GM12878 (cell line): ENCODE measurements at regions not wholly inside any gene's neighbourhood (a gene's known extent, or its start where the extent isn't known, plus 50 kb on each side); places are given as distances from the start of the nearest gene placed in this dataset.

ENCODE experiments used
- ATAC-seq: fragments of 200-7000 bp; cut with Tn5 transposase; 3 replicates; pipeline ENCODE4 v1.9.1; 2020; ENCODE audit warnings: mild to moderate bottlenecking, moderate library complexity
- BruUV-seq: library from RNA; stranded (reverse); fragments of 400-500 nt; replicated peaks from 2 replicates; lab custom pipeline; 2021; lab: Mats Ljungman, UMichigan
- CTCF ChIA-PET: fragments of 300-600 bp; sonication (Branson Sonifier 250); formaldehyde crosslinking; extraction: SDS; loops from one replicate; lab custom pipeline; 2021; ENCODE audit warnings: inconsistent platforms; lab: Yijun Ruan, JAX
- POLR2A ChIA-PET: fragments of 350-600 bp; formaldehyde crosslinking; extraction: SDS; loops from one replicate; lab custom pipeline; 2021; ENCODE audit warnings: inconsistent platforms; lab: Charles Lee
- RAD21 ChIA-PET: fragments of 300-600 bp; sonication (Branson Sonifier 250); formaldehyde crosslinking; loops from one replicate; lab custom pipeline; 2023; ENCODE audit warnings: antibody characterized with exemption; ENCODE audit not compliant: unreplicated experiment; lab: Charles Lee
- SMC1A ChIA-PET: fragments of 300-600 bp; sonication (Branson Sonifier 250); formaldehyde crosslinking; loops from one replicate; lab custom pipeline; 2023; ENCODE audit not compliant: unreplicated experiment, uncharacterized antibody; lab: Charles Lee
- DNase-seq: peaks from one replicate; pipeline ENCODE4 v3.0.0-alpha.2; 2011; ENCODE audit warnings: low read depth, low spot score
- FAIRE-seq: peaks from 3 replicates; lab custom pipeline; 2011; peaks lifted over from hg19 to GRCh38; lab: Jason Lieb, UNC
- H2AFZ ChIP-seq: 2 replicates; pipeline ENCODE4 v1.6.0; 2011; ENCODE audit warnings: low read depth, low read length, control low read depth; ENCODE audit not compliant: control insufficient read depth
- H3K27ac ChIP-seq: 2 replicates; pipeline ENCODE4 v1.5.1; 2011; ENCODE audit warnings: control low read depth; ENCODE audit not compliant: control insufficient read depth, insufficient read depth
- H3K27me3 ChIP-seq, 2 experiments: replicated peaks in 1 of 2; 2 replicates each; pipeline versions ENCODE4 v1.6.0 to v1.6.1; 2011; ENCODE audit warnings: low read length in 1 of 2; ENCODE audit not compliant: control insufficient read depth in 2 of 2, insufficient read depth in 2 of 2
- H3K36me3 ChIP-seq, 2 experiments: 2 replicates each; pipeline ENCODE4 v1.5.1; 2011; ENCODE audit warnings: low read length in 1 of 2; ENCODE audit not compliant: control insufficient read depth in 2 of 2, insufficient read depth in 2 of 2
- H3K4me1 ChIP-seq: 2 replicates; pipeline ENCODE4 v1.6.1; 2011; ENCODE audit warnings: mild to moderate bottlenecking, low read length, moderate library complexity, mixed read lengths; ENCODE audit not compliant: control insufficient read depth, insufficient read depth
- H3K4me2 ChIP-seq: 2 replicates; pipeline ENCODE4 v1.6.0; 2011; ENCODE audit warnings: control low read depth; ENCODE audit not compliant: control insufficient read depth, insufficient read depth
- H3K4me3 ChIP-seq: fragments of 200-600 bp; sonication (generic); 2 replicates; pipeline ENCODE4 v1.5.1; 2016
- H3K79me2 ChIP-seq: 2 replicates; pipeline ENCODE4 v1.6.0; 2011; ENCODE audit warnings: low read length; ENCODE audit not compliant: control insufficient read depth, insufficient read depth
- H3K9ac ChIP-seq: 2 replicates; pipeline ENCODE4 v1.8.0; 2011; ENCODE audit warnings: low read length, control low read depth, mixed read lengths; ENCODE audit not compliant: control insufficient read depth, insufficient read depth
- H3K9me3 ChIP-seq: replicated peaks from 3 replicates; pipeline ENCODE4 v1.5.1; 2011; ENCODE audit warnings: mild to moderate bottlenecking, low read length; ENCODE audit not compliant: control insufficient read depth, insufficient read depth
- H4K20me1 ChIP-seq: 2 replicates; pipeline ENCODE4 v1.6.0; 2011; ENCODE audit not compliant: control insufficient read depth, insufficient read depth
- ATF7 ChIP-seq: fragments of 450-650 bp; IDR thresholded peaks from 2 replicates; pipeline ENCODE4 v1.6.1; 2016; ENCODE audit warnings: low read depth, mild to moderate bottlenecking
- BACH1 ChIP-seq: fragments of 450-650 bp; IDR thresholded peaks from 2 replicates; pipeline ENCODE4 v1.6.1; 2017; ENCODE audit warnings: mild to moderate bottlenecking, borderline replicate concordance
- BHLHE40 ChIP-seq, 2 experiments: fragments of 450-650 bp in 1 of 2; IDR thresholded peaks; 2 replicates each; pipeline ENCODE4 v1.6.1; 2011 to 2017; ENCODE audit warnings: low read depth in 2 of 2, borderline replicate concordance in 1 of 2, improper control_type of control experiment in 1 of 2, low read length in 1 of 2, mild to moderate bottlenecking in 1 of 2
- CBX5 ChIP-seq: sonication (generic); IDR thresholded peaks from 2 replicates; pipeline ENCODE4 v1.6.1; 2016; ENCODE audit warnings: low read depth, moderate library complexity, mild to moderate bottlenecking, inconsistent platforms
- EZH2 ChIP-seq: IDR thresholded peaks from 2 replicates; pipeline ENCODE4 v1.6.1; 2012; ENCODE audit warnings: low read depth, mild to moderate bottlenecking, control low read depth, inconsistent platforms, low read length, borderline replicate concordance; ENCODE audit not compliant: control insufficient read depth
- FOS ChIP-seq: IDR thresholded peaks from 3 replicates; pipeline ENCODE4 v1.6.1; 2011; ENCODE audit warnings: borderline replicate concordance; ENCODE audit not compliant: insufficient read length; ENCODE audit errors: extremely low read depth
- KAT2A ChIP-seq: conservative IDR thresholded peaks from 2 replicates; pipeline ENCODE4 v1.6.1; 2011; ENCODE audit warnings: low read depth, low read length; ENCODE audit not compliant: control insufficient read depth
- KDM1A ChIP-seq: fragments of 200-600 bp; sonication (generic); IDR thresholded peaks from 2 replicates; pipeline ENCODE4 v1.6.1; 2016; ENCODE audit warnings: borderline replicate concordance
- POLR2AphosphoS5 ChIP-seq: IDR thresholded peaks from 2 replicates; pipeline ENCODE4 v1.6.1; 2011; ENCODE audit warnings: mild to moderate bottlenecking, low read length, inconsistent platforms
- SP1 ChIP-seq: IDR thresholded peaks from one replicate; pipeline ENCODE4 v1.6.1; 2011; ENCODE audit warnings: low read depth, low read length
- SREBF1 ChIP-seq: IDR thresholded peaks from 2 replicates; pipeline ENCODE4 v1.6.1; 2012; ENCODE audit warnings: mild to moderate bottlenecking, low read length
- SREBF2 ChIP-seq: IDR thresholded peaks from 2 replicates; pipeline ENCODE4 v1.6.1; 2012; ENCODE audit warnings: mild to moderate bottlenecking, low read length
- TCF12 ChIP-seq: IDR thresholded peaks from 2 replicates; pipeline ENCODE4 v1.6.1; 2011; ENCODE audit warnings: low read depth, mild to moderate bottlenecking, low read length
- ZNF24 ChIP-seq: fragments of 450-650 bp; IDR thresholded peaks from 2 replicates; pipeline ENCODE4 v1.6.1; 2017; ENCODE audit warnings: antibody characterized with exemption, mild to moderate bottlenecking
- ZNF384 ChIP-seq: IDR thresholded peaks from 2 replicates; pipeline ENCODE4 v1.6.1; 2012; ENCODE audit warnings: low read depth, mild to moderate bottlenecking, low read length, improper control_type of control experiment, borderline replicate concordance
- ZNF622 ChIP-seq: fragments of 450-650 bp; IDR thresholded peaks from 2 replicates; pipeline ENCODE4 v1.6.1; 2017; ENCODE audit warnings: mild to moderate bottlenecking, inconsistent platforms
- WGBS: methylation state at CpG from one replicate; pipeline ENCODE4 v1.1.6; 2016; ENCODE audit warnings: low lambda C conversion rate; ENCODE audit not compliant: insufficient replicate concordance, insufficient coverage; ENCODE audit errors: missing lambda C conversion rate; 5-methylcytosine and 5-hydroxymethylcytosine counted together
- in situ Hi-C: fragments of 300-500 bp; cut with MboI; formaldehyde crosslinking; loops from 9 replicates; pipeline ENCODE4 v1.14.3; 2018; ENCODE audit warnings: mixed read lengths
- intact Hi-C: fragments of 100-400 bp; cut with micrococcal nuclease; formaldehyde crosslinking; loops from one replicate; pipeline ENCODE4 v1.14.2; 2022; ENCODE audit not compliant: unreplicated experiment
- TF ChIP-seq, protein P1 (sequence below): fragments of 450-650 bp; formaldehyde crosslinking; IDR thresholded peaks from 2 replicates; pipeline ENCODE4 v1.5.0; 2022; ENCODE audit warnings: mild to moderate bottlenecking, missing genetic modification characterization
- TF ChIP-seq, protein P2 (sequence below): fragments of 450-650 bp; IDR thresholded peaks from 2 replicates; pipeline ENCODE4 v1.6.1; 2017; ENCODE audit warnings: borderline replicate concordance
- TF ChIP-seq, protein P3 (sequence below): IDR thresholded peaks from 2 replicates; pipeline ENCODE4 v1.6.1; 2012; ENCODE audit warnings: mild to moderate bottlenecking, low read depth, low read length

DNA sequence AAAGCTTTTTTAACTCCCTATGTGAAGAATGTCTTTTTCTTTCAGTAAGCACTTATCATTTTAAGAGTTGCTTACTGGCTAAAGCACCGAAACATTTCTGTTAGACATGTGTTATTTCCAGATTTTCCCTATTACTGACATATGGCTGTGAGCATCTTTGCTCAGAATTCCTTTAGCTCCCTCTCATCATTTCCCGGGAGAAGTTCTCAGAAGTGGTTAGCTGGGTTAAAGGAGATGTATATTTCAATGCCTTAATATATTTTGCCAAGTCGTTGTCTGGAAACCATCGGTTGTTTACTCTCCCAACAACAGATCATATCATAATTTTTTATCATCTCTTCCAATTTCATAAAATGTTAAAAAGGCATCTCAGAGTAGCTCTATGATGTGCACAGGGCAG lies 396.5 kb downstream of the OCA2 start:
- no peaks in the 10 kb centered on the region for H4K20me1 ChIP-seq
- H3K4me2 ChIP-seq = no peak overlapping the region
- H3K4me3 ChIP-seq = no peak overlapping the region
- WGBS = 23% methylated on average over 4 of the region's 4 CpGs
- H2AFZ ChIP-seq = no peak overlapping the region
- FAIRE-seq (no peak), ATAC-seq (no peak), DNase-seq (no peak)
- intact Hi-C loops (no loop called here), in situ Hi-C loops (no loop called here)
- no TSS peak for BruUV-seq
- no peak for TF ChIP-seq BACH1
- TF ChIP-seq ATF7 = no peak
- no peak for TF ChIP-seq SP1
- no peak for TF ChIP-seq SREBF2
- TF ChIP-seq, protein P1, sequence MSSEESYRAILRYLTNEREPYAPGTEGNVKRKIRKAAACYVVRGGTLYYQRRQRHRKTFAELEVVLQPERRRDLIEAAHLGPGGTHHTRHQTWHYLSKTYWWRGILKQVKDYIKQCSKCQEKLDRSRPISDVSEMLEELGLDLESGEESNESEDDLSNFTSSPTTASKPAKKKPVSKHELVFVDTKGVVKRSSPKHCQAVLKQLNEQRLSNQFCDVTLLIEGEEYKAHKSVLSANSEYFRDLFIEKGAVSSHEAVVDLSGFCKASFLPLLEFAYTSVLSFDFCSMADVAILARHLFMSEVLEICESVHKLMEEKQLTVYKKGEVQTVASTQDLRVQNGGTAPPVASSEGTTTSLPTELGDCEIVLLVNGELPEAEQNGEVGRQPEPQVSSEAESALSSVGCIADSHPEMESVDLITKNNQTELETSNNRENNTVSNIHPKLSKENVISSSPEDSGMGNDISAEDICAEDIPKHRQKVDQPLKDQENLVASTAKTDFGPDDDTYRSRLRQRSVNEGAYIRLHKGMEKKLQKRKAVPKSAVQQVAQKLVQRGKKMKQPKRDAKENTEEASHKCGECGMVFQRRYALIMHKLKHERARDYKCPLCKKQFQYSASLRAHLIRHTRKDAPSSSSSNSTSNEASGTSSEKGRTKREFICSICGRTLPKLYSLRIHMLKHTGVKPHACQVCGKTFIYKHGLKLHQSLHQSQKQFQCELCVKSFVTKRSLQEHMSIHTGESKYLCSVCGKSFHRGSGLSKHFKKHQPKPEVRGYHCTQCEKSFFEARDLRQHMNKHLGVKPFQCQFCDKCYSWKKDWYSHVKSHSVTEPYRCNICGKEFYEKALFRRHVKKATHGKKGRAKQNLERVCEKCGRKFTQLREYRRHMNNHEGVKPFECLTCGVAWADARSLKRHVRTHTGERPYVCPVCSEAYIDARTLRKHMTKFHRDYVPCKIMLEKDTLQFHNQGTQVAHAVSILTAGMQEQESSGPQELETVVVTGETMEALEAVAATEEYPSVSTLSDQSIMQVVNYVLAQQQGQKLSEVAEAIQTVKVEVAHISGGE (CRISPR knock-in tag) = no peak
- no peak for TF ChIP-seq FOS
- no peak for TF ChIP-seq ZNF384
- TF ChIP-seq POLR2AphosphoS5 = no peak
- no peak for TF ChIP-seq SREBF1
- TF ChIP-seq, protein P2, sequence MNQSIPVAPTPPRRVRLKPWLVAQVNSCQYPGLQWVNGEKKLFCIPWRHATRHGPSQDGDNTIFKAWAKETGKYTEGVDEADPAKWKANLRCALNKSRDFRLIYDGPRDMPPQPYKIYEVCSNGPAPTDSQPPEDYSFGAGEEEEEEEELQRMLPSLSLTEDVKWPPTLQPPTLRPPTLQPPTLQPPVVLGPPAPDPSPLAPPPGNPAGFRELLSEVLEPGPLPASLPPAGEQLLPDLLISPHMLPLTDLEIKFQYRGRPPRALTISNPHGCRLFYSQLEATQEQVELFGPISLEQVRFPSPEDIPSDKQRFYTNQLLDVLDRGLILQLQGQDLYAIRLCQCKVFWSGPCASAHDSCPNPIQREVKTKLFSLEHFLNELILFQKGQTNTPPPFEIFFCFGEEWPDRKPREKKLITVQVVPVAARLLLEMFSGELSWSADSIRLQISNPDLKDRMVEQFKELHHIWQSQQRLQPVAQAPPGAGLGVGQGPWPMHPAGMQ = no peak
- TF ChIP-seq ZNF622 = no peak
- no peak for TF ChIP-seq CBX5
- TF ChIP-seq ZNF24 = no peak
- no peak for TF ChIP-seq EZH2
- TF ChIP-seq, protein P3, sequence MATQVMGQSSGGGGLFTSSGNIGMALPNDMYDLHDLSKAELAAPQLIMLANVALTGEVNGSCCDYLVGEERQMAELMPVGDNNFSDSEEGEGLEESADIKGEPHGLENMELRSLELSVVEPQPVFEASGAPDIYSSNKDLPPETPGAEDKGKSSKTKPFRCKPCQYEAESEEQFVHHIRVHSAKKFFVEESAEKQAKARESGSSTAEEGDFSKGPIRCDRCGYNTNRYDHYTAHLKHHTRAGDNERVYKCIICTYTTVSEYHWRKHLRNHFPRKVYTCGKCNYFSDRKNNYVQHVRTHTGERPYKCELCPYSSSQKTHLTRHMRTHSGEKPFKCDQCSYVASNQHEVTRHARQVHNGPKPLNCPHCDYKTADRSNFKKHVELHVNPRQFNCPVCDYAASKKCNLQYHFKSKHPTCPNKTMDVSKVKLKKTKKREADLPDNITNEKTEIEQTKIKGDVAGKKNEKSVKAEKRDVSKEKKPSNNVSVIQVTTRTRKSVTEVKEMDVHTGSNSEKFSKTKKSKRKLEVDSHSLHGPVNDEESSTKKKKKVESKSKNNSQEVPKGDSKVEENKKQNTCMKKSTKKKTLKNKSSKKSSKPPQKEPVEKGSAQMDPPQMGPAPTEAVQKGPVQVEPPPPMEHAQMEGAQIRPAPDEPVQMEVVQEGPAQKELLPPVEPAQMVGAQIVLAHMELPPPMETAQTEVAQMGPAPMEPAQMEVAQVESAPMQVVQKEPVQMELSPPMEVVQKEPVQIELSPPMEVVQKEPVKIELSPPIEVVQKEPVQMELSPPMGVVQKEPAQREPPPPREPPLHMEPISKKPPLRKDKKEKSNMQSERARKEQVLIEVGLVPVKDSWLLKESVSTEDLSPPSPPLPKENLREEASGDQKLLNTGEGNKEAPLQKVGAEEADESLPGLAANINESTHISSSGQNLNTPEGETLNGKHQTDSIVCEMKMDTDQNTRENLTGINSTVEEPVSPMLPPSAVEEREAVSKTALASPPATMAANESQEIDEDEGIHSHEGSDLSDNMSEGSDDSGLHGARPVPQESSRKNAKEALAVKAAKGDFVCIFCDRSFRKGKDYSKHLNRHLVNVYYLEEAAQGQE = no peak
- TF ChIP-seq KAT2A = no peak
- no peak for TF ChIP-seq KDM1A
- TF ChIP-seq BHLHE40 (IDR thresholded peaks at IDR 0.05; ENCODE audit: borderline replicate concordance in 1 of 2, low read depth in 2 of 2, low read length in 1 of 2) = no peak
- no peak for TF ChIP-seq TCF12
- ChIA-PET POLR2A (no interaction called here), RAD21 (no interaction called here), CTCF (no interaction called here), SMC1A (no interaction called here)
- no peak overlapping the region for H3K9ac ChIP-seq
- no peaks in the 10 kb centered on the region for H3K4me1 ChIP-seq
- no peak overlapping the region for H3K27ac ChIP-seq
- H3K79me2 ChIP-seq = no peaks in the 10 kb centered on the region
- H3K36me3 ChIP-seq = no peaks in the 10 kb centered on the region
- H3K9me3 ChIP-seq = no peaks in the 10 kb centered on the region; the same call in 2 of the 3 replicates
- no peaks in the 10 kb centered on the region for H3K27me3 ChIP-seq
